ENCODE measurements at regions not wholly inside any gene's neighbourhood (a gene's known extent, or its start where the extent isn't known, plus 50 kb on each side); places are given as distances from the start of the nearest gene placed in this dataset.

DNA sequence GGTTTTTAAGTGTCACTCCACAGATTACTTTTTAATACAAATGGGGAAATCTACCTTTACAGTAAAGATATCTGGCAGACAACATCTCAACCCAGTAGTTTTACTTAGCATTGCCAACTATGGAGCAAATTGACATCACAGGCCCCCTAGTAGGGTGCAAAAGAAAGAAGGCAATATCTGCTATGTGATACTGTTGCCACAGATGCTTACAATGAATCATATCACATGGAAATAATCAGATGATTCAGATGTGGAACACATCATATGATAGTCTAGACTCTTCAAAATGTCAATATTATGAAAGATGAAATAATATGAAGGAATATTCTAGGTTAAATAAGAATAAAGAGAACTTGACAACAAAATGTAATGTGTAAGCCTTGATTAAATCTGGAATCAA, 322.5 kb downstream of the BMP2 start:
- DNase-seq, result no peak
- Histone ChIP-seq H3K4me1 (no peaks in the 10 kb centered on the region), H3K27me3 (no peaks in the 10 kb centered on the region), H3K4me3 (no peak overlapping the region), H3K27ac (no peak overlapping the region), H3K36me3 (ENCODE audit: low read depth, missing control alignments) (peaks cover 3% of the 10 kb centered on the region), H3K9me3 (no peaks in the 10 kb centered on the region)
- intact Hi-C loops (cut with DNase I; ENCODE audit: low total_unique reads), result no loop called here
- TF ChIP-seq POLR2A (IDR thresholded peaks at IDR 0.05), result no peak
- TF ChIP-seq, protein P1, sequence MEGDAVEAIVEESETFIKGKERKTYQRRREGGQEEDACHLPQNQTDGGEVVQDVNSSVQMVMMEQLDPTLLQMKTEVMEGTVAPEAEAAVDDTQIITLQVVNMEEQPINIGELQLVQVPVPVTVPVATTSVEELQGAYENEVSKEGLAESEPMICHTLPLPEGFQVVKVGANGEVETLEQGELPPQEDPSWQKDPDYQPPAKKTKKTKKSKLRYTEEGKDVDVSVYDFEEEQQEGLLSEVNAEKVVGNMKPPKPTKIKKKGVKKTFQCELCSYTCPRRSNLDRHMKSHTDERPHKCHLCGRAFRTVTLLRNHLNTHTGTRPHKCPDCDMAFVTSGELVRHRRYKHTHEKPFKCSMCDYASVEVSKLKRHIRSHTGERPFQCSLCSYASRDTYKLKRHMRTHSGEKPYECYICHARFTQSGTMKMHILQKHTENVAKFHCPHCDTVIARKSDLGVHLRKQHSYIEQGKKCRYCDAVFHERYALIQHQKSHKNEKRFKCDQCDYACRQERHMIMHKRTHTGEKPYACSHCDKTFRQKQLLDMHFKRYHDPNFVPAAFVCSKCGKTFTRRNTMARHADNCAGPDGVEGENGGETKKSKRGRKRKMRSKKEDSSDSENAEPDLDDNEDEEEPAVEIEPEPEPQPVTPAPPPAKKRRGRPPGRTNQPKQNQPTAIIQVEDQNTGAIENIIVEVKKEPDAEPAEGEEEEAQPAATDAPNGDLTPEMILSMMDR (IDR thresholded peaks at IDR 0.05), result no peak

DNA sequence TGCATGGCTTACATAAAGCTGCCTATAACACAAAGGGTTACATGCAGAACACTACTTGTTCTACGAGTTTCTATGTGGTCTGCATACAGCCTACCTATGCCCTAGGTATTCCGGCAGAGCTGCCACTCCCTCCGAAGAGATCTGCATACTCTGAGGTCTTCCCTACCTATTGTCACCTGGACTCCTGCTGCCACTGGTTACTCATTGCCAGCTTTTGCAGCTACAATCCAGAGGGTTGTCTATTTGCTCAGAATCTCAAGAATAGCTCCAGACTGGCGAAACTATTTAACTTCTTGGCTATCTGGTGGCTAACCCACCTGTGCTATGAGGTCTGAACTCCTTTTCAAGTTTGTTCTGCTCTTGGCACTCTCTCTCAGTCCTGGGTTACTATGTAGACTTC, 323.3 kb downstream of the BMP2 start:
- Histone ChIP-seq H3K4me3 (no peak overlapping the region), H3K9me3 (no peaks in the 10 kb centered on the region), H3K36me3 (ENCODE audit: low read depth, missing control alignments) (peaks cover 3% of the 10 kb centered on the region), H3K4me1 (no peaks in the 10 kb centered on the region), H3K27ac (no peak overlapping the region), H3K27me3 (no peaks in the 10 kb centered on the region)
- 79 to 90% methylated on average over 4 of the region's 4 CpGs for WGBS, 2 donors
- TF ChIP-seq POLR2A (IDR thresholded peaks at IDR 0.05), result no peak
- TF ChIP-seq, protein P1 (IDR thresholded peaks at IDR 0.05), result no peak
- intact Hi-C loops (cut with DNase I; ENCODE audit: low total_unique reads), result no loop called here
- DNase-seq, result no peak

DNA sequence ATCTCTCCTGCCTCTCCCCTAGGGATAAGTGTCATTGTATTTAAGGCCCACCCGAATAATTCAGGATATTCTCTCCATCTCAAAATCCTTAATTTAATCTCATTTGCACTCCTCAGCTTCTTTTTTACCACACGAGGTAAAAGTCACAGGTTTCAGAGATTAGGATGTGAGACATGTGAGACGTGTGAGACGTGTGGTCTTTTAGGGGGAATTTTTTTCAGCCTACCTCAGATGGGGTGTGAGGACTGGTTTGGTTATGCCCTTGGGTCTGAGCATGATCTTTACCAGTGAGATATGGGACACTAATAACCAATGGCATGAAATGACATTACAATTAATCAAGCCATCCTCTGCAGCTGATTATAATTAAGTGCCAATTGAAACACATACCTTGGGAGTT, 324.2 kb downstream of the BMP2 start:
- Histone ChIP-seq H3K27ac (no peak overlapping the region), H3K27me3 (no peaks in the 10 kb centered on the region), H3K36me3 (ENCODE audit: low read depth, missing control alignments) (peaks cover 3% of the 10 kb centered on the region), H3K4me3 (no peak overlapping the region), H3K4me1 (no peaks in the 10 kb centered on the region), H3K9me3 (no peaks in the 10 kb centered on the region)
- intact Hi-C loops (cut with DNase I; ENCODE audit: low total_unique reads), result no loop called here
- no peak for DNase-seq
- 90 to 91% methylated on average over 4 of the region's 4 CpGs for WGBS, 2 donors
- TF ChIP-seq, protein P1 (IDR thresholded peaks at IDR 0.05), result no peak
- TF ChIP-seq POLR2A (IDR thresholded peaks at IDR 0.05), result no peak

DNA sequence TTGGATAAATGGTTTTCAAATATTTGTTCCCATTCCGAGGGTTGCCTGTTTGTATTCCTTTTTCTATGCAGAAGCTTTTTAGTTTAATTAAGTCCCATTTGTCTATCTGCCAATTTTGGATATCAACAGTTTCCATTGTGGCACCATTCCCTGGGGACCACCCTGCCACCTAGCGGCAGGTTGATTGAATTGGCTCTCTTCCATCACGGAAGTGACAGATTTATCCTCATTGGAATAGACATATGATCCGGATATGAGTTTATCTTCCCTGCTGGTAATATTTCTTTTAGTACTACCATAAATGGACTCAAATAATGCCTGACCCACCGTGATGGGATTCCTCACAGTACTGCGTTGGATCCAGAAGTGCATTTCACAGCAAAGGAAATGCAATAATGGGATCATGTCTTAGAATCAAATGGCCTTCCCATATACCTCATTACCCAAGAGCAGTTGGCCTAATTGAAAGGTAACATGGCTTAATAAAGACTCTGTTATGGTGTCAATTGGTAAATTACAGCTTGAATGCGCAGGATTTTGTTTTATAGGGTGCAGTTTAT, 327.0 kb downstream of the BMP2 start:
- Histone ChIP-seq H3K4me3 (no peak overlapping the region), H3K27ac (no peak overlapping the region), H3K9me3 (no peaks in the 10 kb centered on the region), H3K4me1 (no peaks in the 10 kb centered on the region), H3K36me3 (ENCODE audit: low read depth, missing control alignments) (peaks cover 3% of the 10 kb centered on the region), H3K27me3 (no peaks in the 10 kb centered on the region)
- intact Hi-C loops (cut with DNase I; ENCODE audit: low total_unique reads), result no loop called here
- WGBS, 2 donors, result 35 to 53% methylated on average over 7 of the region's 7 CpGs
- TF ChIP-seq, protein P1 (IDR thresholded peaks at IDR 0.05), result peak in 2 of 3 experiments; percentile 40 to 59
- TF ChIP-seq POLR2A (IDR thresholded peaks at IDR 0.05), result no peak
- peak; percentile 20 for DNase-seq

DNA sequence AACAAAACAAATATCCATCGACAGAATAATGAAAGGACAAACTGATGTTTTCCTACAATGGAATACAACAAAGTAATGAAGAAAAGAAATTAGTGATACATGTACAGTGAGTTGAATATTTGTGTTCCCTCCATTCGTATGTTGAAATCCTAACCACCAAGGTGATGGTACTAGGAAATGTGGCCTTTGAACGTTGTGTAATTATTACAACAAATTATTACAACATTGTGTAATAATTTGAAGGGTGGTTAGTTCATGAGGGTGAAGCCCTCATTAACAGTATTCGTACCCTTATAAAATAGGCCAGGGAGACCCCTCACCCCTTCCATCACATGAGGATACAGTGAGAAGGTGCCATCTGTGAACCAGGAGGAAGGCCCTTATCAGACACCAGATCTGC, 339.4 kb downstream of the BMP2 start:
- DNase-seq, result no peak
- H3K36me3 ChIP-seq (ENCODE audit: low read depth, missing control alignments), result no peaks in the 10 kb centered on the region
- intact Hi-C loops (cut with DNase I; ENCODE audit: low total_unique reads), result no loop called here
- no peaks in the 10 kb centered on the region for H3K4me1 ChIP-seq
- H3K9me3 ChIP-seq, result no peaks in the 10 kb centered on the region
- no peaks in the 10 kb centered on the region for H3K27me3 ChIP-seq
- TF ChIP-seq POLR2A (IDR thresholded peaks at IDR 0.05), result no peak
- TF ChIP-seq, protein P1 (IDR thresholded peaks at IDR 0.05), result no peak
- H3K27ac ChIP-seq, result no peak overlapping the region
- WGBS, 2 donors, result 80 to 89% methylated on average over 4 of the region's 4 CpGs
- H3K4me3 ChIP-seq, result no peak overlapping the region
